ENCODE measurements at regions not wholly inside any gene's neighbourhood (a gene's known extent, or its start where the extent isn't known, plus 50 kb on each side); places are given as distances from the start of the nearest gene placed in this dataset.

DNA sequence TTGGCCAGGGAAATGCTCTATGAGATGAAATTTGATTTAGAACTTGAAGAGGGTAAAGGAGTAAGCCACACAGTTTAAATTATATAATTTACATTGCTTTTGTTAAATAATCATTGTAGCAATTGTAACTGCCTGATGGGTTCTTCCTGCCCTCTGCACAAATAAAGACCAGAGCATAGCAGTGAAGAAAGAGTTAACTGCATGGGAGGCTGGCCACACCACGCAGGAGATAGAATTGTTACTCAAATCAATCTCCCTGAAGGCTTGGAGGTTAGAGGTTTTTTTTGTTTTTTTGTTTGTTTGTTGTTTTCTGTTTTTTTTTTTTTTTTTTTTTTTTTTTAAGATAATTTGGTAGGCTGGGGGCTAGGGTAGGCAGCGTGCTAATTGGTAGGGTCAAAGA is 467.0 kb upstream of the GOT2 start (continued):
- TF ChIP-seq ZBTB33 (IDR thresholded peaks at IDR 0.05) (no peak), JUND (IDR thresholded peaks at IDR 0.05) (no peak), YY1 (IDR thresholded peaks at IDR 0.05) (no peak)

GRCh38 chr16:59198487-59198886 is 464.4 kb upstream of the GOT2 start:
- H3K36me3 ChIP-seq (ENCODE audit: control insufficient read depth in 4 of 4, insufficient read depth in 3 of 4, low read depth in 1 of 4, low read length in 3 of 4): no peaks in the 10 kb centered on the region
- no peak overlapping the region for H3K4me3 ChIP-seq (ENCODE audit: low read depth in 1 of 3, low read length in 3 of 3)
- no peak for DNase-seq (ENCODE audit: low spot score)
- H3K9me3 ChIP-seq (ENCODE audit: control insufficient read depth in 4 of 4, low read length in 3 of 4): no peaks in the 10 kb centered on the region
- no peaks in the 10 kb centered on the region for H3K4me1 ChIP-seq (ENCODE audit: control insufficient read depth in 4 of 4, insufficient read depth in 4 of 4, low read length in 3 of 4)
- no peaks in the 10 kb centered on the region for H3K27me3 ChIP-seq (ENCODE audit: control insufficient read depth in 4 of 4, insufficient read depth in 4 of 4, low read length in 3 of 4)
- TF ChIP-seq TAF1 (conservative IDR thresholded peaks at IDR 0.05): no peak
- TF ChIP-seq, protein P1, sequence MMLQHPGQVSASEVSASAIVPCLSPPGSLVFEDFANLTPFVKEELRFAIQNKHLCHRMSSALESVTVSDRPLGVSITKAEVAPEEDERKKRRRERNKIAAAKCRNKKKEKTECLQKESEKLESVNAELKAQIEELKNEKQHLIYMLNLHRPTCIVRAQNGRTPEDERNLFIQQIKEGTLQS (IDR thresholded peaks at IDR 0.05): no peak
- TF ChIP-seq HNF4A (conservative IDR thresholded peaks at IDR 0.05): no peak
- no peak for TF ChIP-seq RAD21 (IDR thresholded peaks at IDR 0.05)
- no peak for TF ChIP-seq MAX (IDR thresholded peaks at IDR 0.05)
- no peak for TF ChIP-seq YY1 (IDR thresholded peaks at IDR 0.05)
- TF ChIP-seq NR2F2 (IDR thresholded peaks at IDR 0.05): no peak
- TF ChIP-seq RXRA (IDR thresholded peaks at IDR 0.05): no peak
- no peak for TF ChIP-seq FOXA2 (IDR thresholded peaks at IDR 0.05)
- TF ChIP-seq CTCF (IDR thresholded peaks at IDR 0.05; ENCODE audit: low read depth, low read length, missing input control): no peak
- no peak for TF ChIP-seq HNF4G (IDR thresholded peaks at IDR 0.05)
- no peak for TF ChIP-seq ZBTB33 (IDR thresholded peaks at IDR 0.05)
- no peak for TF ChIP-seq JUND (IDR thresholded peaks at IDR 0.05)
- TF ChIP-seq SP1 (IDR thresholded peaks at IDR 0.05): no peak
- TF ChIP-seq FOXA1 (IDR thresholded peaks at IDR 0.05): no peak
- TF ChIP-seq, protein P2, sequence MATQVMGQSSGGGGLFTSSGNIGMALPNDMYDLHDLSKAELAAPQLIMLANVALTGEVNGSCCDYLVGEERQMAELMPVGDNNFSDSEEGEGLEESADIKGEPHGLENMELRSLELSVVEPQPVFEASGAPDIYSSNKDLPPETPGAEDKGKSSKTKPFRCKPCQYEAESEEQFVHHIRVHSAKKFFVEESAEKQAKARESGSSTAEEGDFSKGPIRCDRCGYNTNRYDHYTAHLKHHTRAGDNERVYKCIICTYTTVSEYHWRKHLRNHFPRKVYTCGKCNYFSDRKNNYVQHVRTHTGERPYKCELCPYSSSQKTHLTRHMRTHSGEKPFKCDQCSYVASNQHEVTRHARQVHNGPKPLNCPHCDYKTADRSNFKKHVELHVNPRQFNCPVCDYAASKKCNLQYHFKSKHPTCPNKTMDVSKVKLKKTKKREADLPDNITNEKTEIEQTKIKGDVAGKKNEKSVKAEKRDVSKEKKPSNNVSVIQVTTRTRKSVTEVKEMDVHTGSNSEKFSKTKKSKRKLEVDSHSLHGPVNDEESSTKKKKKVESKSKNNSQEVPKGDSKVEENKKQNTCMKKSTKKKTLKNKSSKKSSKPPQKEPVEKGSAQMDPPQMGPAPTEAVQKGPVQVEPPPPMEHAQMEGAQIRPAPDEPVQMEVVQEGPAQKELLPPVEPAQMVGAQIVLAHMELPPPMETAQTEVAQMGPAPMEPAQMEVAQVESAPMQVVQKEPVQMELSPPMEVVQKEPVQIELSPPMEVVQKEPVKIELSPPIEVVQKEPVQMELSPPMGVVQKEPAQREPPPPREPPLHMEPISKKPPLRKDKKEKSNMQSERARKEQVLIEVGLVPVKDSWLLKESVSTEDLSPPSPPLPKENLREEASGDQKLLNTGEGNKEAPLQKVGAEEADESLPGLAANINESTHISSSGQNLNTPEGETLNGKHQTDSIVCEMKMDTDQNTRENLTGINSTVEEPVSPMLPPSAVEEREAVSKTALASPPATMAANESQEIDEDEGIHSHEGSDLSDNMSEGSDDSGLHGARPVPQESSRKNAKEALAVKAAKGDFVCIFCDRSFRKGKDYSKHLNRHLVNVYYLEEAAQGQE (IDR thresholded peaks at IDR 0.05): no peak
- TF ChIP-seq EGR1 (IDR thresholded peaks at IDR 0.05; ENCODE audit: low read depth in 2 of 2): no peak
- TF ChIP-seq GABPA (IDR thresholded peaks at IDR 0.05 in 1 of 2, conservative IDR thresholded peaks at IDR 0.05 in 1 of 2): no peak
- WGBS: 45% methylated on average over 3 of the region's 3 CpGs
- H3K9ac ChIP-seq (ENCODE audit: low read depth in 1 of 2, low read length in 2 of 2): no peak overlapping the region
- H3K27ac ChIP-seq (ENCODE audit: low read depth in 1 of 2, low read length in 2 of 2): no peak overlapping the region

Data from liver (tissue), 8 donors.